ENCODE measurements at regions not wholly inside any gene's neighbourhood (a gene's known extent, or its start where the extent isn't known, plus 50 kb on each side); places are given as distances from the start of the nearest gene placed in this dataset.
A peak's percentile ranks its signal among the peaks of the same experiment; 100 is the strongest.

GRCh38 chr2:56576001-56576400 is 392.2 kb downstream of the CCDC85A start:
- H2BK120ac ChIP-seq (ENCODE audit: insufficient read depth, low read length, poor library complexity): no peak overlapping the region
- peaks cover 1% of the 10 kb centered on the region for H3K9me3 ChIP-seq (ENCODE audit: insufficient read depth, low read depth, low read length)
- H3K18ac ChIP-seq (ENCODE audit: low read length): no peak overlapping the region

GRCh38 chr2:56580242-56580641 is 396.5 kb downstream of the CCDC85A start:
- H3K9ac ChIP-seq (ENCODE audit: low read length): no peak overlapping the region
- H4K12ac ChIP-seq (ENCODE audit: low read depth, low read length): no peak overlapping the region
- H2AK5ac ChIP-seq (ENCODE audit: low read length): no peak overlapping the region
- H3K9me3 ChIP-seq (ENCODE audit: insufficient read depth, low read depth, low read length): peaks cover 1% of the 10 kb centered on the region
- H4K8ac ChIP-seq (ENCODE audit: low read depth, low read length): no peak overlapping the region
- H2BK5ac ChIP-seq (ENCODE audit: low read depth, low read length, poor library complexity): no peak overlapping the region
- peak in 1 of 2 donors; percentile 73 for DNase-seq
- no peak overlapping the region for H3K4me3 ChIP-seq (ENCODE audit: low read depth, low read length)
- H3K14ac ChIP-seq (ENCODE audit: low read length): no peak overlapping the region
- H3K4me1 ChIP-seq (ENCODE audit: control insufficient read depth in 1 of 2, insufficient read depth in 2 of 2, low read length in 2 of 2): no peaks in the 10 kb centered on the region
- no peak overlapping the region for H3K4ac ChIP-seq (ENCODE audit: low read depth, low read length)
- no peak overlapping the region for H2AFZ ChIP-seq (ENCODE audit: insufficient read depth, low read length, poor library complexity)
- H3K4me2 ChIP-seq (ENCODE audit: low read length): no peak overlapping the region
- H2BK12ac ChIP-seq (ENCODE audit: low read length): no peak overlapping the region
- H3K79me2 ChIP-seq (ENCODE audit: control insufficient read depth, insufficient read depth, low read length, poor library complexity): no peaks in the 10 kb centered on the region
- no peak overlapping the region for H3K18ac ChIP-seq (ENCODE audit: low read length)
- no peak overlapping the region for H2BK120ac ChIP-seq (ENCODE audit: insufficient read depth, low read length, poor library complexity)
- H3K27me3 ChIP-seq (ENCODE audit: insufficient read depth, low read length): no peaks in the 10 kb centered on the region
- no peaks in the 10 kb centered on the region for H3K79me1 ChIP-seq (ENCODE audit: low read length)
- H3K36me3 ChIP-seq (ENCODE audit: control insufficient read depth in 1 of 2, insufficient read depth in 2 of 2, low read length in 2 of 2): no peaks in the 10 kb centered on the region
- no peak overlapping the region for H3K23ac ChIP-seq (ENCODE audit: low read length)
- H4K91ac ChIP-seq (ENCODE audit: low read depth, low read length): no peak overlapping the region
- H3K27ac ChIP-seq (ENCODE audit: low read depth, low read length): no peak overlapping the region

More at GRCh38 chr2:56576001-56576400, 392.2 kb downstream of the CCDC85A start:
- no peak overlapping the region for H4K8ac ChIP-seq (ENCODE audit: low read depth, low read length)
- H2BK12ac ChIP-seq (ENCODE audit: low read length): no peak overlapping the region
- DNase-seq: no peak
- H3K79me2 ChIP-seq (ENCODE audit: control insufficient read depth, insufficient read depth, low read length, poor library complexity): no peaks in the 10 kb centered on the region
- WGBS (ENCODE audit: extremely low coverage, insufficient coverage, insufficient read length): no CpG with 5 or more reads among the region's 3 CpGs
- H3K36me3 ChIP-seq (ENCODE audit: control insufficient read depth in 1 of 2, insufficient read depth in 2 of 2, low read length in 2 of 2): no peaks in the 10 kb centered on the region
- H3K4me3 ChIP-seq (ENCODE audit: low read depth, low read length): peak overlapping the region; percentile 31
- no peak overlapping the region for H3K4ac ChIP-seq (ENCODE audit: low read depth, low read length)
- H3K4me2 ChIP-seq (ENCODE audit: low read length): no peak overlapping the region
- H3K79me1 ChIP-seq (ENCODE audit: low read length): no peaks in the 10 kb centered on the region
- no peak overlapping the region for H3K27ac ChIP-seq (ENCODE audit: low read depth, low read length)
- no peak overlapping the region for H4K12ac ChIP-seq (ENCODE audit: low read depth, low read length)
- no peaks in the 10 kb centered on the region for H3K4me1 ChIP-seq (ENCODE audit: control insufficient read depth in 1 of 2, insufficient read depth in 2 of 2, low read length in 2 of 2)
- no peak overlapping the region for H3K14ac ChIP-seq (ENCODE audit: low read length)
- no peak overlapping the region for H4K91ac ChIP-seq (ENCODE audit: low read depth, low read length)
- H3K23ac ChIP-seq (ENCODE audit: low read length): no peak overlapping the region
- H3K27me3 ChIP-seq (ENCODE audit: insufficient read depth, low read length): no peaks in the 10 kb centered on the region
- no peak overlapping the region for H2AK5ac ChIP-seq (ENCODE audit: low read length)
- no peak overlapping the region for H2AFZ ChIP-seq (ENCODE audit: insufficient read depth, low read length, poor library complexity)
- no peak overlapping the region for H3K9ac ChIP-seq (ENCODE audit: low read length)
- no peak overlapping the region for H2BK5ac ChIP-seq (ENCODE audit: low read depth, low read length, poor library complexity)

- H2BK120ac ChIP-seq (ENCODE audit: insufficient read depth, low read length, poor library complexity): no peak overlapping the region
- H4K91ac ChIP-seq (ENCODE audit: low read depth, low read length): no peak overlapping the region
- no peaks in the 10 kb centered on the region for H3K9me3 ChIP-seq (ENCODE audit: insufficient read depth, low read depth, low read length)
- H3K79me2 ChIP-seq (ENCODE audit: control insufficient read depth, insufficient read depth, low read length, poor library complexity): no peaks in the 10 kb centered on the region
- H3K18ac ChIP-seq (ENCODE audit: low read length): no peak overlapping the region
- H4K12ac ChIP-seq (ENCODE audit: low read depth, low read length): no peak overlapping the region
- H3K4me2 ChIP-seq (ENCODE audit: low read length): no peak overlapping the region
- H2AK5ac ChIP-seq (ENCODE audit: low read length): no peak overlapping the region
- DNase-seq: peak in 1 of 2 donors; percentile 5
- no peak overlapping the region for H2BK5ac ChIP-seq (ENCODE audit: low read depth, low read length, poor library complexity)
- no peak overlapping the region for H2AFZ ChIP-seq (ENCODE audit: insufficient read depth, low read length, poor library complexity)
- H3K79me1 ChIP-seq (ENCODE audit: low read length): no peaks in the 10 kb centered on the region
- no peak overlapping the region for H3K4ac ChIP-seq (ENCODE audit: low read depth, low read length)
- WGBS (ENCODE audit: extremely low coverage, insufficient coverage, insufficient read length): no CpG with 5 or more reads among the region's 1 CpG
- H2BK12ac ChIP-seq (ENCODE audit: low read length): no peak overlapping the region
- H3K4me1 ChIP-seq (ENCODE audit: control insufficient read depth in 1 of 2, insufficient read depth in 2 of 2, low read length in 2 of 2): no peaks in the 10 kb centered on the region
- no peak overlapping the region for H3K14ac ChIP-seq (ENCODE audit: low read length)
- H3K9ac ChIP-seq (ENCODE audit: low read length): no peak overlapping the region
- H4K8ac ChIP-seq (ENCODE audit: low read depth, low read length): no peak overlapping the region
- H3K36me3 ChIP-seq (ENCODE audit: control insufficient read depth in 1 of 2, insufficient read depth in 2 of 2, low read length in 2 of 2): no peaks in the 10 kb centered on the region
- no peak overlapping the region for H3K23ac ChIP-seq (ENCODE audit: low read length)
- H3K27ac ChIP-seq (ENCODE audit: low read depth, low read length): no peak overlapping the region
- H3K27me3 ChIP-seq (ENCODE audit: insufficient read depth, low read length): no peaks in the 10 kb centered on the region
- H3K4me3 ChIP-seq (ENCODE audit: low read depth, low read length): no peak overlapping the region
Measured at GRCh38 chr2:56582570-56582969, 398.8 kb downstream of the CCDC85A start.

GRCh38 chr2:56583796-56584315 is 400.1 kb downstream of the CCDC85A start:
- Histone ChIP-seq H3K18ac (ENCODE audit: low read length) (no peak overlapping the region), H3K9me3 (ENCODE audit: insufficient read depth, low read depth, low read length) (no peaks in the 10 kb centered on the region), H3K79me1 (ENCODE audit: low read length) (no peaks in the 10 kb centered on the region), H2BK120ac (ENCODE audit: insufficient read depth, low read length, poor library complexity) (no peak overlapping the region), H2BK12ac (ENCODE audit: low read length) (no peak overlapping the region), H3K27ac (ENCODE audit: low read depth, low read length) (no peak overlapping the region), H2BK5ac (ENCODE audit: low read depth, low read length, poor library complexity) (no peak overlapping the region), H2AK5ac (ENCODE audit: low read length) (no peak overlapping the region), H3K23ac (ENCODE audit: low read length) (no peak overlapping the region), H2AFZ (ENCODE audit: insufficient read depth, low read length, poor library complexity) (no peak overlapping the region), H3K4me1 (ENCODE audit: control insufficient read depth in 1 of 2, insufficient read depth in 2 of 2, low read length in 2 of 2) (no peaks in the 10 kb centered on the region), H3K4me3 (ENCODE audit: low read depth, low read length) (no peak overlapping the region), H3K4me2 (ENCODE audit: low read length) (no peak overlapping the region), H3K36me3 (ENCODE audit: control insufficient read depth in 1 of 2, insufficient read depth in 2 of 2, low read length in 2 of 2) (no peaks in the 10 kb centered on the region), H3K27me3 (ENCODE audit: insufficient read depth, low read length) (no peaks in the 10 kb centered on the region), H4K12ac (ENCODE audit: low read depth, low read length) (no peak overlapping the region), H3K4ac (ENCODE audit: low read depth, low read length) (no peak overlapping the region), H3K79me2 (ENCODE audit: control insufficient read depth, insufficient read depth, low read length, poor library complexity) (no peaks in the 10 kb centered on the region), H4K8ac (ENCODE audit: low read depth, low read length) (no peak overlapping the region), H4K91ac (ENCODE audit: low read depth, low read length) (no peak overlapping the region), H3K14ac (ENCODE audit: low read length) (no peak overlapping the region), H3K9ac (ENCODE audit: low read length) (no peak overlapping the region)
- no peak for DNase-seq
- no CpG with 5 or more reads among the region's 1 CpG for WGBS (ENCODE audit: extremely low coverage, insufficient coverage, insufficient read length)
